Erythroblast (primary cell): ENCODE measurements at regions not wholly inside any gene's neighbourhood (a gene's known extent, or its start where the extent isn't known, plus 50 kb on each side); places are given as distances from the start of the nearest gene placed in this dataset.

ENCODE experiments used
- GATA1 ChIP-seq: IDR thresholded peaks from 2 replicates; pipeline ENCODE4 v1.6.1; 2011; ENCODE audit warnings: low read depth, mild to moderate bottlenecking, control low read depth, low read length, moderate library complexity
- POLR2A ChIP-seq: IDR thresholded peaks from 2 replicates; pipeline ENCODE4 v1.6.1; 2011; ENCODE audit warnings: mild to moderate bottlenecking, low read length

DNA sequence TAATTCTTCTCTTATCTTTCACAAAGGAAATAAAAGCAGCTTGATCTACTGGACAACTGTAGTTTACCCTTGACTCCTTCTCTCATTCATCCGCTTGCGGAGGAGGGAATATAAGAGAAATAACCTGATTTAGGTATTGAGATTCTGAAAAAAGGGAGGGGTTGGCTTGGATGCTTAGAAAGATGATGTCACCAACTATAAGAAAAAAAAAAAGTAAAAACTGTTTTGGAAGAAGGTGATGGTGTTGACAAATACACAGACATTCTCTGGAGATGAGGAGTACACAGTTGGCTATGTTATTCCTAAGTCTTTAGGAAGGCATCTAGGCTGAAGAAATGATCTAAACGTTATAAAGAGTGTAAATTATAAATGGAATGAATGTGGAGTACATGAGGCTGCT, 103.3 kb downstream of the TMEM114 start:
- TF ChIP-seq POLR2A (no peak), GATA1 (no peak)
